ENCODE measurements at regions not wholly inside any gene's neighbourhood (a gene's known extent, or its start where the extent isn't known, plus 50 kb on each side); places are given as distances from the start of the nearest gene placed in this dataset.

DNA sequence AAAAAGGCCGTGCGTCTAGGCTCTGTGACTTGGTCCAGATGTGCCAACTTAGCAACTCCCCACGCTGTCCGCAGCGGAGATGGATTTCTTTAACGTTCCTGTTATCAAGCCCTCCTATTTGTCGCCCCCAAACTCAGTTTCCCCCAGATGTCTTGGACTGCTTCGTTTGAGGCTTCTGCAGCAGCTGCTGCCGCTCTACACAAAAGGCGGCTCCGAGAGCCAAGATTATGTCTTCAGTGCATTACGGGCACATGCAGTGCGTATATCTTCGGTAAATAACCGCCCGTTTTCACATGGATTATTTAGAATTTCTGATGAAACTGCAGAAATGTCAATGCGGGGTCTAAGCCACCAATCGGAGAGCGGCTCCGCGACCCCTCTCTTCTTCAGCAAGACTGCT lies 240.6 kb upstream of the ZFHX3 start:
- H3K9me3 ChIP-seq (ENCODE audit: control insufficient read depth, low read length): no peaks in the 10 kb centered on the region
- no peak for DNase-seq
- Mint-ChIP-seq H3K27me3 (ENCODE audit: insufficient read depth) (peaks cover 6% of the 10 kb centered on the region), H3K36me3 (ENCODE audit: low read depth) (no peaks in the 10 kb centered on the region), H3K4me1 (peaks cover 2% of the 10 kb centered on the region), H3K9me3 (no peaks in the 10 kb centered on the region), H3K27ac (no peak overlapping the region), H3K4me3 (no peak overlapping the region)
- no peak overlapping the region for H3K27ac ChIP-seq (ENCODE audit: low read depth, low read length)
- no peak overlapping the region for H3K9ac ChIP-seq (ENCODE audit: extremely low read depth, low read length, poor library complexity, severe bottlenecking)
- H3K4me1 ChIP-seq (ENCODE audit: control insufficient read depth, insufficient read depth, low read length): no peaks in the 10 kb centered on the region
- WGBS, 2 experiments (ENCODE audit: insufficient coverage in 1 of 2, insufficient read length in 1 of 2): 94% methylated on average over 13 to 21 of the region's 21 CpGs
- TF ChIP-seq, protein P1, sequence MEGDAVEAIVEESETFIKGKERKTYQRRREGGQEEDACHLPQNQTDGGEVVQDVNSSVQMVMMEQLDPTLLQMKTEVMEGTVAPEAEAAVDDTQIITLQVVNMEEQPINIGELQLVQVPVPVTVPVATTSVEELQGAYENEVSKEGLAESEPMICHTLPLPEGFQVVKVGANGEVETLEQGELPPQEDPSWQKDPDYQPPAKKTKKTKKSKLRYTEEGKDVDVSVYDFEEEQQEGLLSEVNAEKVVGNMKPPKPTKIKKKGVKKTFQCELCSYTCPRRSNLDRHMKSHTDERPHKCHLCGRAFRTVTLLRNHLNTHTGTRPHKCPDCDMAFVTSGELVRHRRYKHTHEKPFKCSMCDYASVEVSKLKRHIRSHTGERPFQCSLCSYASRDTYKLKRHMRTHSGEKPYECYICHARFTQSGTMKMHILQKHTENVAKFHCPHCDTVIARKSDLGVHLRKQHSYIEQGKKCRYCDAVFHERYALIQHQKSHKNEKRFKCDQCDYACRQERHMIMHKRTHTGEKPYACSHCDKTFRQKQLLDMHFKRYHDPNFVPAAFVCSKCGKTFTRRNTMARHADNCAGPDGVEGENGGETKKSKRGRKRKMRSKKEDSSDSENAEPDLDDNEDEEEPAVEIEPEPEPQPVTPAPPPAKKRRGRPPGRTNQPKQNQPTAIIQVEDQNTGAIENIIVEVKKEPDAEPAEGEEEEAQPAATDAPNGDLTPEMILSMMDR (conservative IDR thresholded peaks at IDR 0.05): no peak
- H3K36me3 ChIP-seq (ENCODE audit: control insufficient read depth, insufficient read depth, low read length): no peaks in the 10 kb centered on the region
- H3K4me3 ChIP-seq (ENCODE audit: low read length): no peak overlapping the region
- no peaks in the 10 kb centered on the region for H3K27me3 ChIP-seq (ENCODE audit: control insufficient read depth, insufficient read depth, low read length, poor library complexity, severe bottlenecking)

DNA sequence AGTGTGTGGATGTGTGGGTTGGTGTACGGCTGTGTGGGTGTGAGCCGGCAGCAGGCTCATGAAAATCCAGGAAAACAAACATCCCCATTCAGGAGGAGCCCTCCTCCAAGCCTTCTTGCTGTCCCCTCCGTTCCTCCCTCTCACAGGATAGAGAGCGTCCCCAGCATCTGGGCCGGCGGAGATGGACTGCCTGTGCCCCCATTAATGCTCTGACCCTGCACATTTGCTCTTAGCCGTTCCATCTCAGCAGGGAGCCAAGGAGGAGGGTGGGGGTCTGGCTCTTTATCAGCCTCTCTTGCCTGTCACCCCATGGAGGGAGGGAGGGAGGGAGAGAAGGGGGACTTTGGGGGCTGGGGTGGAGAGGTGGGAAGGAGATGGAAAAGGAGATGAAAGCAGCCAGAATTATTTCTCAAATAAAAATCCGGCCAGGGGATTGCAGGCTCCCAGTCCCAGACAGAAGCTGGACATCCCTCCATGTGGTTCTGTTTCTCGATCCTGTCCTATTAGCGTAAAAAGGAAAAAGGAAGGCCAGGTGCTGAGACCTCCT lies 240.0 kb upstream of the ZFHX3 start:
- H3K27ac ChIP-seq (ENCODE audit: low read depth, low read length): no peak overlapping the region
- Mint-ChIP-seq H3K4me3 (no peak overlapping the region), H3K27me3 (ENCODE audit: insufficient read depth) (peaks cover 6% of the 10 kb centered on the region), H3K27ac (no peak overlapping the region), H3K36me3 (ENCODE audit: low read depth) (no peaks in the 10 kb centered on the region), H3K4me1 (peaks cover 2% of the 10 kb centered on the region), H3K9me3 (no peaks in the 10 kb centered on the region)
- H3K4me1 ChIP-seq (ENCODE audit: control insufficient read depth, insufficient read depth, low read length): no peaks in the 10 kb centered on the region
- no peaks in the 10 kb centered on the region for H3K27me3 ChIP-seq (ENCODE audit: control insufficient read depth, insufficient read depth, low read length, poor library complexity, severe bottlenecking)
- 86 to 96% methylated on average over 2 to 8 of the region's 10 CpGs for WGBS, 2 experiments (ENCODE audit: insufficient coverage in 1 of 2, insufficient read length in 1 of 2)
- H3K4me3 ChIP-seq (ENCODE audit: low read length): no peak overlapping the region
- H3K36me3 ChIP-seq (ENCODE audit: control insufficient read depth, insufficient read depth, low read length): no peaks in the 10 kb centered on the region
- peak overlapping the region; percentile 6 for H3K9ac ChIP-seq (ENCODE audit: extremely low read depth, low read length, poor library complexity, severe bottlenecking)
- H3K9me3 ChIP-seq (ENCODE audit: control insufficient read depth, low read length): no peaks in the 10 kb centered on the region
- TF ChIP-seq, protein P1 (conservative IDR thresholded peaks at IDR 0.05): no peak
- no peak for DNase-seq

- Histone ChIP-seq H3K36me3 (ENCODE audit: control insufficient read depth, insufficient read depth, low read length) (no peaks in the 10 kb centered on the region), H3K9ac (ENCODE audit: extremely low read depth, low read length, poor library complexity, severe bottlenecking) (no peak overlapping the region), H3K4me3 (ENCODE audit: low read length) (no peak overlapping the region), H3K9me3 (ENCODE audit: control insufficient read depth, low read length) (no peaks in the 10 kb centered on the region), H3K27ac (ENCODE audit: low read depth, low read length) (no peak overlapping the region), H3K4me1 (ENCODE audit: control insufficient read depth, insufficient read depth, low read length) (no peaks in the 10 kb centered on the region), H3K27me3 (ENCODE audit: control insufficient read depth, insufficient read depth, low read length, poor library complexity, severe bottlenecking) (no peaks in the 10 kb centered on the region)
- no peak for DNase-seq
- Mint-ChIP-seq H3K36me3 (ENCODE audit: low read depth) (no peaks in the 10 kb centered on the region), H3K27ac (no peak overlapping the region), H3K4me1 (peaks cover 2% of the 10 kb centered on the region), H3K4me3 (no peak overlapping the region), H3K27me3 (ENCODE audit: insufficient read depth) (peaks cover 6% of the 10 kb centered on the region), H3K9me3 (no peaks in the 10 kb centered on the region)
- WGBS, 2 experiments (ENCODE audit: insufficient coverage in 1 of 2, insufficient read length in 1 of 2): 63 to 86% methylated on average over 3 to 14 of the region's 14 CpGs
- TF ChIP-seq, protein P1 (conservative IDR thresholded peaks at IDR 0.05): no peak
These were observed 238.7 kb upstream of the ZFHX3 start for GRCh38 chr16:73286346-73287267.

Measured in endodermal cell (in vitro differentiated cells).